Activated CD4-positive, alpha-beta memory T cell treated with anti-CD3 and anti-CD28 coated beads for 36 hours (primary cell): ENCODE measurements at regions not wholly inside any gene's neighbourhood (a gene's known extent, or its start where the extent isn't known, plus 50 kb on each side); places are given as distances from the start of the nearest gene placed in this dataset.

Experiments used
- CTCF ChIA-PET: fragments of 350-600 bp; sonication (Branson Sonifier 250); formaldehyde crosslinking; loops from one replicate; lab custom pipeline; 2021; ENCODE audit warnings: antibody characterized with exemption, inconsistent platforms; lab: Charles Lee
- POLR2A ChIA-PET: fragments of 350-600 bp; sonication (Branson Sonifier 250); formaldehyde crosslinking; loops from one replicate; lab custom pipeline; 2021; ENCODE audit warnings: antibody characterized with exemption; lab: Charles Lee
- DNase-seq: peaks from one replicate; pipeline ENCODE4 v3.0.0-alpha.2; 2020
- H3K27ac Mint-ChIP-seq: one replicate; pipeline ENCODE4 v1.8.0; 2021; ENCODE audit warnings: mixed read lengths
- H3K27me3 Mint-ChIP-seq: one replicate; pipeline ENCODE4 v1.8.0; 2021; ENCODE audit warnings: mixed read lengths
- H3K36me3 Mint-ChIP-seq: one replicate; pipeline ENCODE4 v1.8.0; 2021; ENCODE audit warnings: mixed read lengths
- H3K4me1 Mint-ChIP-seq: one replicate; pipeline ENCODE4 v1.8.0; 2021; ENCODE audit warnings: low read depth, mixed read lengths
- H3K4me3 Mint-ChIP-seq: one replicate; pipeline ENCODE4 v1.8.0; 2021; ENCODE audit warnings: mild to moderate bottlenecking, mixed read lengths
- H3K9me3 Mint-ChIP-seq: one replicate; pipeline ENCODE4 v1.8.0; 2021; ENCODE audit warnings: mixed read lengths
- intact Hi-C: fragments of 100-400 bp; cut with micrococcal nuclease; formaldehyde crosslinking; loops from one replicate; pipeline ENCODE4 v1.15.1; 2023

- no peaks in the 10 kb centered on the region for H3K36me3 Mint-ChIP-seq
- H3K4me3 Mint-ChIP-seq: no peak overlapping the region
- H3K4me1 Mint-ChIP-seq: peaks cover 13% of the 10 kb centered on the region
- DNase-seq: no peak
- peaks cover 17% of the 10 kb centered on the region for H3K27me3 Mint-ChIP-seq
- ChIA-PET POLR2A (no interaction called here), CTCF (interaction anchor here (1.4 to 6.6 kb wide), 2 partner anchors 10 to 22 kb away, joined by 3 to 37 read pairs; no protein-coding TSS in a partner anchor)
- no peaks in the 10 kb centered on the region for H3K9me3 Mint-ChIP-seq
- intact Hi-C loops: no loop called here
- no peak overlapping the region for H3K27ac Mint-ChIP-seq
These were observed 159.9 kb upstream of the RAI14 start for GRCh38 chr5:34496260-34496691.

- ChIA-PET CTCF (interaction anchor here (1.1 to 6.6 kb wide), 3 partner anchors 11 to 27 kb away, joined by 3 to 37 read pairs (median 5); no protein-coding TSS in a partner anchor), POLR2A (no interaction called here)
- Mint-ChIP-seq H3K27ac (no peak overlapping the region), H3K4me1 (peaks cover 13% of the 10 kb centered on the region), H3K27me3 (peaks cover 17% of the 10 kb centered on the region), H3K4me3 (no peak overlapping the region), H3K36me3 (no peaks in the 10 kb centered on the region), H3K9me3 (no peaks in the 10 kb centered on the region)
- intact Hi-C loops: no loop called here
- DNase-seq: no peak
These were observed 159.2 kb upstream of the RAI14 start for GRCh38 chr5:34496701-34497469.

GRCh38 chr5:34497470-34497808 is 158.7 kb upstream of the RAI14 start:
- Mint-ChIP-seq H3K4me1 (peaks cover 13% of the 10 kb centered on the region), H3K36me3 (no peaks in the 10 kb centered on the region), H3K27ac (no peak overlapping the region), H3K9me3 (no peaks in the 10 kb centered on the region), H3K4me3 (no peak overlapping the region), H3K27me3 (peaks cover 19% of the 10 kb centered on the region)
- DNase-seq: no peak
- ChIA-PET POLR2A (no interaction called here), CTCF (interaction anchor here (1.1 to 6.6 kb wide), 3 partner anchors 12 to 26 kb away, joined by 3 to 37 read pairs (median 5); no protein-coding TSS in a partner anchor)
- intact Hi-C loops: no loop called here

GRCh38 chr5:34498572-34498971 is 157.6 kb upstream of the RAI14 start:
- ChIA-PET POLR2A (no interaction called here), CTCF (interaction anchor here (0.6 to 6.6 kb wide), 5 partner anchors 13 to 505 kb away, joined by 3 to 37 read pairs (median 3); no protein-coding TSS in a partner anchor)
- Mint-ChIP-seq H3K9me3 (no peaks in the 10 kb centered on the region), H3K36me3 (no peaks in the 10 kb centered on the region), H3K4me1 (peaks cover 13% of the 10 kb centered on the region), H3K27me3 (peaks cover 22% of the 10 kb centered on the region), H3K27ac (peak overlapping the region; percentile 49), H3K4me3 (no peak overlapping the region)
- no peak for DNase-seq
- intact Hi-C loops: loop anchor here (2.0 kb wide), 1 partner anchor 18 kb away; no protein-coding TSS in a partner anchor

- H3K36me3 Mint-ChIP-seq: no peaks in the 10 kb centered on the region
- H3K27me3 Mint-ChIP-seq: peaks cover 23% of the 10 kb centered on the region
- peak; percentile 45 for DNase-seq
- intact Hi-C loops: loop anchor here (1.0 to 2.0 kb wide), 3 partner anchors 18 to 35 kb away; no protein-coding TSS in a partner anchor
- H3K9me3 Mint-ChIP-seq: no peaks in the 10 kb centered on the region
- peaks cover 13% of the 10 kb centered on the region for H3K4me1 Mint-ChIP-seq
- H3K27ac Mint-ChIP-seq: peak overlapping the region; percentile 49
- peak overlapping the region; percentile 17 for H3K4me3 Mint-ChIP-seq
- ChIA-PET CTCF (interaction anchor here (0.6 to 6.6 kb wide), 5 partner anchors 13 to 504 kb away, joined by 3 to 37 read pairs (median 3); no protein-coding TSS in a partner anchor), POLR2A (no interaction called here)
These were observed 157.0 kb upstream of the RAI14 start for GRCh38 chr5:34499001-34499734.

- Mint-ChIP-seq H3K27me3 (peaks cover 19% of the 10 kb centered on the region), H3K36me3 (no peaks in the 10 kb centered on the region), H3K4me1 (peaks cover 13% of the 10 kb centered on the region), H3K9me3 (no peaks in the 10 kb centered on the region), H3K27ac (no peak overlapping the region), H3K4me3 (no peak overlapping the region)
- CTCF ChIA-PET: interaction anchor here (0.9 to 6.6 kb wide), 3 partner anchors 9 to 35 kb away, joined by 3 to 37 read pairs (median 4); no protein-coding TSS in a partner anchor
- intact Hi-C loops: no loop called here
- POLR2A ChIA-PET: no interaction called here
- DNase-seq: no peak
These were observed 155.8 kb upstream of the RAI14 start for GRCh38 chr5:34500236-34500847.

GRCh38 chr5:34501016-34501415 is 155.1 kb upstream of the RAI14 start:
- Mint-ChIP-seq H3K9me3 (no peaks in the 10 kb centered on the region), H3K36me3 (no peaks in the 10 kb centered on the region), H3K4me3 (no peak overlapping the region), H3K27ac (no peak overlapping the region), H3K4me1 (peaks cover 13% of the 10 kb centered on the region), H3K27me3 (peaks cover 19% of the 10 kb centered on the region)
- CTCF ChIA-PET: interaction anchor here (0.9 to 6.6 kb wide), 4 partner anchors 9 to 36 kb away, joined by 3 to 37 read pairs (median 4); no protein-coding TSS in a partner anchor
- no peak for DNase-seq
- POLR2A ChIA-PET: no interaction called here
- intact Hi-C loops: no loop called here

GRCh38 chr5:34501840-34502239 is 154.3 kb upstream of the RAI14 start:
- H3K4me3 Mint-ChIP-seq: no peak overlapping the region
- H3K27ac Mint-ChIP-seq: no peak overlapping the region
- no peak for DNase-seq
- intact Hi-C loops: no loop called here
- peaks cover 13% of the 10 kb centered on the region for H3K4me1 Mint-ChIP-seq
- H3K27me3 Mint-ChIP-seq: peaks cover 22% of the 10 kb centered on the region
- no peaks in the 10 kb centered on the region for H3K36me3 Mint-ChIP-seq
- ChIA-PET POLR2A (no interaction called here), CTCF (interaction anchor here (1.1 to 6.6 kb wide), 2 partner anchors 16 to 22 kb away, joined by 3 to 37 read pairs; no protein-coding TSS in a partner anchor)
- H3K9me3 Mint-ChIP-seq: no peaks in the 10 kb centered on the region

GRCh38 chr5:34502581-34502980 is 153.5 kb upstream of the RAI14 start:
- CTCF ChIA-PET: no interaction called here
- H3K4me1 Mint-ChIP-seq: peaks cover 13% of the 10 kb centered on the region
- peaks cover 25% of the 10 kb centered on the region for H3K27me3 Mint-ChIP-seq
- POLR2A ChIA-PET: no interaction called here
- no peaks in the 10 kb centered on the region for H3K9me3 Mint-ChIP-seq
- no peak overlapping the region for H3K4me3 Mint-ChIP-seq
- H3K36me3 Mint-ChIP-seq: no peaks in the 10 kb centered on the region
- H3K27ac Mint-ChIP-seq: no peak overlapping the region
- intact Hi-C loops: no loop called here
- DNase-seq: no peak

GRCh38 chr5:34503379-34504253 is 152.5 kb upstream of the RAI14 start:
- intact Hi-C loops: no loop called here
- Mint-ChIP-seq H3K36me3 (no peaks in the 10 kb centered on the region), H3K27me3 (peaks cover 31% of the 10 kb centered on the region), H3K27ac (no peak overlapping the region), H3K9me3 (no peaks in the 10 kb centered on the region), H3K4me1 (peaks cover 10% of the 10 kb centered on the region), H3K4me3 (no peak overlapping the region)
- ChIA-PET CTCF (interaction anchor here (1.1 to 1.3 kb wide), 2 partner anchors 17 to 29 kb away, joined by 5 to 7 read pairs; no protein-coding TSS in a partner anchor), POLR2A (no interaction called here)
- no peak for DNase-seq

GRCh38 chr5:34504967-34505366 is 151.2 kb upstream of the RAI14 start:
- POLR2A ChIA-PET: no interaction called here
- Mint-ChIP-seq H3K4me1 (peaks cover 7% of the 10 kb centered on the region), H3K36me3 (no peaks in the 10 kb centered on the region), H3K27ac (no peak overlapping the region), H3K4me3 (no peak overlapping the region), H3K27me3 (peaks cover 31% of the 10 kb centered on the region), H3K9me3 (no peaks in the 10 kb centered on the region)
- CTCF ChIA-PET: interaction anchor here (1.3 to 1.7 kb wide), 2 partner anchors 19 kb away, joined by 4 to 7 read pairs; no protein-coding TSS in a partner anchor
- DNase-seq: no peak
- intact Hi-C loops: no loop called here
